Neural progenitor cell (in vitro differentiated cells): ENCODE measurements at regions not wholly inside any gene's neighbourhood (a gene's known extent, or its start where the extent isn't known, plus 50 kb on each side); places are given as distances from the start of the nearest gene placed in this dataset.

Experiments
- CTCF ChIP-seq: fragments of 200-600 bp; sonication (generic); IDR thresholded peaks from 2 replicates; pipeline ENCODE4 v1.5.1; 2017; ENCODE audit warnings: antibody characterized with exemption, mild to moderate bottlenecking
- EZH2 ChIP-seq: fragments of 200-600 bp; sonication (generic); IDR thresholded peaks from 2 replicates; pipeline ENCODE4 v1.6.1; 2017; ENCODE audit warnings: antibody characterized with exemption, mild to moderate bottlenecking, moderate library complexity

- no peak for TF ChIP-seq EZH2
- no peak for TF ChIP-seq CTCF
These were observed 102.2 kb upstream of the ATP6AP2 start for GRCh38 chrX:40478474-40479065.
